HG03439 (cell line): ENCODE measurements at regions not wholly inside any gene's neighbourhood (a gene's known extent, or its start where the extent isn't known, plus 50 kb on each side); places are given as distances from the start of the nearest gene placed in this dataset.
"Not testable (repeated sequence)": the region's sequence is repeated elsewhere in the genome, so short reads cannot be mapped to it uniquely, and the experiment has no call there.

ENCODE experiments used
- ATAC-seq: cut with Tn5 transposase; IDR thresholded peaks from one replicate; pipeline ENCODE4 v1.9.1; 2021; ENCODE audit warnings: mild to moderate bottlenecking, moderate library complexity; ENCODE audit not compliant: unreplicated experiment

DNA sequence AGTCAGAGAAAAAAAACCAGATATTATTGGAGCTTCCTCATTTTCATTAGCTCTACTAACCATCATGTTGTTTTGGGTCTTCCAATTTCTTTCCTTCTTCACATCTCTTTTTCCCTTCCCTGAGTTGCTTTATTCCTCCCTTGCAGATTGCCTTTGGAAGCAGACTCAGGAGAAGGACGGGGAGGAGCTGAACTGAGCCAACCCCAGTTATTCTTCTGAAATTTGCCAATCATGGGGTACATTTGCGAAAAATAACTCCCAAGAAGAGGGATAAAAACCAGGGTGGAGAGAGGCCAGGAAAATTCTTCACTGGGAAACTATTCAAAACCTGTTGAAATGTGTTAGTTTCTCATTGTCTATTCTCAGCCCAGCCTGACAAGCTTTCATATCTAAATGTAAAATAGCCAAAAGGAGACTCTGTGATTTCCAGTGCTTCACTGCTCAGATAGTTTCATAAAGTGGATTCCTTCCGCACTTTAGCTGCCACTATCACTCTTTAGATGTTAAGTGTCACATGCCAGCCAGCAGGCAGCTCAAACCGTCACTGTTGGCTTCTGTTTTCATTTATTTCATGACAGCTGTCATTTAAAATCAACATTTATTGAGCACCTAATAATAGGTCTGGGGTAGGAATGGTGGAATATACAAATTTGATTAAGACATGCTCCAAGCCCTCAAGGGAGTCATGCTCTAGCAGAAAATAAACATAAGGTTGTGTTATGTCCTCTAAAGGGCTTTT lies 204.5 kb downstream of the SREK1 start:
- no peak for ATAC-seq

DNA sequence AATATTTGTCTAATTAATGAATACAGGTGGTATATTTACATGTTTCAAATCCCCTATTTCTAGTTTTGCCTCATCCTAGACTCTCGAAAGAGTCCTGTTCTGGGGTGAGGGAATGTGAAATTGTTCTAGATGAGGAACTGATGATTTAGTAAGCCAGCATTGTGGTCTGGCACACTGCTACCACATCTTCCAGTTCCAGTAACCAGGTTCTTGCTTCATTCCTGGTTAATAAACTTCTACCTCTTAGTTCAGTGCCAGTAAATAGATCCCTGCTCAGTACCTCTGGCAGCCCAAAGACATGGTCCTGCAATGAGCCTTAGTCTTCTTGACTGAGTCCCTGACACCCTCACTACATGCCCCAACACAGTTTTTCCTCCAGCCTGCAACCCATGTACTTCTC lies 207.7 kb downstream of the SREK1 start:
- ATAC-seq: no peak

DNA sequence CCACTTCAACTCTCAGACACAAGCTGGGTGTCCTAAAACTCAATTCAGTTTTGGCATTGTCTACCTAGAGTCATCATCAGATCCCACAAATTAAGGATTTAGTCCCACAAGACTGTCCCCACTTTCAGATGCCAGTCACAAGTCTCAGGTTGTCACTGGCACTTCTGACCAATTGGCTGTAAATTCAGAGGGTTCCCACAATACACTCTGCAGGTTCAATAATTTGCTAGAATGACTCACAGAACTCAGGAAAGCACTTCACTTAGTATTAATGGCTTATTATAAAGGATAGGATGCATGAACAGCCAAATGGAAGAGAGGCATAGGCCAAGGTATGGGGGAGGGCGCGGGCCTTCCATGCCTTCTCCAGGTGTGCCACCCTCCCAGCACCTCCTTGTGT lies 209.1 kb downstream of the SREK1 start:
- no peak for ATAC-seq

DNA sequence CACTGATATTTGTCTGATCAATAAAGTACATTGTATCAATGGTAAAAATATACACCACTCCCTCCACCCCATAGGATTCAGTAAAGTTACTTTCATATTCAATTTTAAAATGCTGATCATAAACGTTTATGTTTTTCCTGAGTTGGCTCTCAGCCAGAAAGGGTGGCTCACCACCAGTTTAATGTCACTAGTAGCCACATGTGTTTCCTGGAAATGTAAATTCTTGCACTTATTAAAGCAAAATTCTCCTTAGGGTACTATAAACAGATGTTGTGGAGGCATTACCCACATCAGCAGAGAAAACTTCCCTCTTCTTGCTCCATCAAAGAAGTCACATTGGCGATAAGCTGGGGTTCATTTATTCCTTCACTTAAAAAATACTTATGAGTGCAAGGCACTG lies 210.3 kb downstream of the SREK1 start:
- no peak for ATAC-seq

DNA sequence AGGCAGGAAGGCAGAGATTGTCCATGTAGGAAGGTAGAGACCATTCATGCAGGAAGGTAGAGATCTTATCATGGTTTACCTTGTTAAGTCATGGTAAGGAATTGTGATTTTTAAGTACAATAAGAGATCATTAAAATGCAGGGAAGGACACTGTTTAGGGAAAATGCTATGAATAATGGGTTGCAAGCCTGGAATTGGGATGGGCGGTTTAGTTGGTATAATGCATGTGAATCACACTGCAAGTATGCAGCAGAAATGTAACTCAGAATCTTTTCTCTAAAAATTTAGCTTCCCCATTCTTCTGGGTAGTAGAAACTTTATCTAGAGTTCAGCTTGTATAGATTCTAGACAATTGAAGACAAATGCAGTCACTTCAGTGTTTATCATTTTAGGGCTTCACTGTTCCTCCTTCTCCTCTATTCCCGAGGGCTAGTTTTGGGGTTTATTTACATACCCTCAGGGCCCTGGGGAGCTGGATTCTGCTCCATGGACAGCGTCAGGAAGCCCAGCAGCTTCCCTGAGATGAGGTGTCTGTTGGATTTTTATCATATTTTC lies 212.0 kb downstream of the SREK1 start:
- ATAC-seq: no peak

DNA sequence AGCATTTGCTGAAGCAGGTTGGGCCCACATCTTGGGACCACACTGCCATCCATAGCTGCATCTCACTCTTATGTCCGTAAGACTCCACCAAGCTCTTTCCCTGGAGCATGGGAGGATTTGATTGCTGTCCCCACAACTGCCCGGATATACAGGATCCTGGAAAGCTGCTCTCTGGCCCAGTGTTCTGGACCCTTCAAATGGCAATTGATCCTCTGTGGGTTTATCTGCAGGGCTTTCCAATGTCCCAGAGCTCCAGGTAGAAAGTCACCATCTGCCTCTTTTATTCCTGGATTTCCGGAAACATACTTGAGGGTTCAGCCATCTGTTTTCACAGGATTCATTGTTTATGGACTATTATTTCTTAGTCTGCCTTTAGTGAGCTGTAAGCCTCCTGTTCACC lies 214.6 kb downstream of the SREK1 start:
- ATAC-seq: no peak

DNA sequence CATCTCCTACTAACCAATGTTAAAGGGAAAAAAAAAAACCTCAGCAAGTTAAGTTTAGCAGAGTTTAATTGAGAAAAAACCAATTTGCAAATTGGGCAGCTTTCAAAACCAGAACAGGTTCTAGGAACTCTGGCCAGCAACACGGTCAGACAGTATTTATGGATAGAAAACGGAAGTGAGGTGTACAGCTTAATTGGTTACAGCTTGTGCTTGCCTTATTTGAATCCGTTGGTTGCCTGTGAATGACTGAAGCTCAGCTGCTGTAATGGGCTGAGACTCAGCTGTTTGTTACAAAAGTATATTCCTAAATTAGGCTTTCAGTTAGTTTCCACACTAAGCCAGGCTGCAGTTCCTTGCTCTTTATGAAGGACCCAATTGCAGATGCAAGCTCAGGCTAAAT lies 217.0 kb downstream of the SREK1 start:
- ATAC-seq: no peak

DNA sequence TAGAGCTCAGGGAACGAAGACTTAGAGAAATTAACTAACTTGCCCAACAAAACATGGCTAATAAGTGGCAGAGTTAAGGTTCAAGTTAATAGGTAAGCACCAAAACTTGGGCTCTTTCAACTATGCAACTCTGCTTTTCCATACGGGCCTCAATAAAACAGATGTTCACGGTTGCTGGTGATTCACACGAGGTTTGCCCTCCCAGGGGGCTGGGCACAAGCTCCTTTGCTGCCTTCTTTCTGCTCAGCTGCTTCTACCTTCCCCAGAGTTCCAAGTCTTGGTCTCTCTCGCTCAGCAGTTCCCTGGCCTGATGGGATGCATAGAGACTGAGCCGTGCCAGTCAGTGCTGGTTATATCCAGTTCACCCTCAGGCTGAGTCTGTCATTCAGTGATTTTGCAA lies 217.9 kb downstream of the SREK1 start:
- no peak for ATAC-seq

DNA sequence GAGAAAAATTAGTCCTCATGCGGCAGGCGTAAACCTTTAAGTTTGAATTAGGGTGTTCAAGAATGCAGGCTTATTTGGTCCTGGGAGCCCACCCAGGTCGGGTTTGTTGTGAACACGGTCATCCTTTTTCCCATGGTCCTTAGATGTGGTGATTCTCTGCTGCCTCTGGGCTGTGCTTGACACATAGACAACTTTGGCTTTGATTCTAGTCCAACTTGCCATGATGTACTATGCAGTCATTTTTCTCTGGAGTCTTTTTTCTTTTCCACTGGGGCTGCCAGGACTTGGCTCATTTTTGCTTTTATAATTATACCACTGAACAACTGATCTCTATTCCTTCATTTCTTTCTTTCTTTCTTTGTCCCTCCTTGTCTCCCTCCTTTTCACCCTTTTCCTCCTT lies 218.6 kb downstream of the SREK1 start:
- no peak for ATAC-seq

DNA sequence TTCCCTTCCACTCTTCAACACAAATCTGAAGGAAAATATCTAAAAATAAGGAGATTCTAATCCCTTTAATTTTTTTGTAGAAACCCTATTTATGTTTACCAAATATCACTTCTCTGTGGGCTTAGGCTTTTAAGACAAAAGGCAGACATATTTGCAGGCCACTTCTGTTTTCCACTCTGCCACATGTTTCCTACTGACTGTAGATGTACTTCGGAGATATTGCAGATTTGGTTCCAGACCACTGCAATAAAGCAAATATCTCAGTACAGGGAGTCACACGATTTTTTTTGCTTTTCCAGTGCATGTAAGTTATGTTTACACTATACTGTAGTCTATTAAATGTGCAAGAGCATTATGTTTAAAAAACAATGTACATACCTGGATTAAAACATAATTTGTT lies 219.0 kb downstream of the SREK1 start:
- ATAC-seq: no peak

DNA sequence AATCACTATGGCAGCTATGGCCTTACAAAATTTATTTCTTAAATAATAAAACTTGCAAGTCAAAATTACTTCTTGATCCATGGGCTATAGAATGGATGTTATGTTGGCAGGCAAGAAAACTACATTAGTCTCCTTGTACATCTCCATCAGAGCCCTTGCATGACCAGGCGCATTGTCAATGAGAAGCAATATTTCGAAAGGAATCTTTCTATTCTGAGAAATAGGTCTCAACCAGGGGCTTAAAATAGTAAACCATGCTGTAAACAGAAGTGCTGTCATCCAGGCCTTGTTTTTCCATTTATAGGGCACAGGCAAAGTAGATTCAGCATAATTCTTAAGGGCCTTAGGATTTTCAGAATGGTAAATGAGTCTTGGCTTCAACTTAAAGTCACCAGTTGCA lies 220.1 kb downstream of the SREK1 start:
- no peak for ATAC-seq

DNA sequence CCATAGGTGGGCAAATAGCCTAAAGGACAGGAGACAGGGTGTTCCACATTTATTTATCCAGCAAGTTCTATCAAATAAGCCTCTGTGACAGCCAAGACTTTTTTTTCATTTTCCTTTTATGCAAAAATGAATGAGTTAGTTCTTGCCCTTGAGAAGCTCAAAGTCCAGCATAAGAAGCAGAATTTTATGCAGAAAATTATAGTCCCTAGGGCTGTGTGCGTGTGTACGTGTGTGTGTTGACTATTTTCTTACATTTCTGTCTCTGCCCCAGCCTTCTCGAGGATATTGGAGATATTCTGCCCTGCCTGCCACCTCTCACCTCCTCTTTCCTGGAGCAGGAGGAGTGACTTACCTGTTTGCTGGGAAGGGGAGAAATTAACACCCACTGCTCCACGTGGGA lies 221.9 kb downstream of the SREK1 start:
- no peak for ATAC-seq

DNA sequence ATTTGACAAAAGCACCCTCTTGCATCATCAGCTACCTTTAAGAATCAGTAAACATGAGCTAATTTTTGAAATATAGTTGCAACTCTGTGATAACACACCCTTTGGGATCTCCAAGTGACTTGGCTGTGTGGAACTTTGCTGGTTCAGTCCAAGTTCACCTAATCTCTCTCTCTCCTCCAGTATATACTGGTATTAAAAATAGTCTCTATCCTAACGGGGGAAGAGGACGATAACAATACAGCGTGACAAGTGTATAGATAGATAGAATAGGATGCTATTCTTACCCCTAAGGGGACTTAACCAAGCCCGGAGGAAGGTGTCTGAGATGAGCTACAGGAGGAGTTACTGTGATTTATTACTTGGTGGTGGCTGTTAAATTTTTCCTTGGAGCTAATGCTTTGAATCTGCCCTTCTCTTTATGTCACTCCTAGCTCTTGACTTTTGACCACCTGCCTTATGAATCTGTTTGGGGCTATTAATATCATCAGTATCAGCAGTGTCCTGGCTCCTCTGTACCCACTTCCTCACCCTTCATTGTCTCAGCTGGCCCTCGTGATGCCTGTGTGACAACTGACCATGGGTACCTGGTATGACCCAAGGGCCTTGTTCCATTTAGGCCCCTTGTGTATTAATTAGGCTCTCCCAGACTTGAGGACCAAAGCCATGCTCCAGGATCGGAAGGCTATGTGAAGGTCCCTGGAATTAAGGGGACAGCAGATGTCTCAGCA lies 223.9 kb downstream of the SREK1 start:
- no peak for ATAC-seq

DNA sequence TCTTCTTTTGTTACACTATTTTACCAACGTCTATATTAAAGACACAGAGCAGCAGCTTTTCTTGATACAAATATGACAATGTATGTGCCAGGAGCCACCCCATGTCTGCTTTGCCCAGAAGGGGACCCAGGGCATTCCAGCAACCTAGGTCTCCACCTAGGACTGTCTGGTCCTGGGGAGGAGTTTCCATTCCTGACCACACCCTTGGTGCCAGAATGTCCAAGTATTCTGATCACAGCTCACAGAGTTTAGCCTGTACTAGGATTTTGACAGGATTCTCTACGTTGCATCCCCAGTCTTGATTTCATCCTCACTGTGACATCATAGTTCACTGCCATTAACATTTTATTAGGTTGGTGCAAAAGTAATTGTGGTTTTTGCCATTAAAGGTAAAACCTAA lies 224.7 kb downstream of the SREK1 start:
- ATAC-seq: no peak

DNA sequence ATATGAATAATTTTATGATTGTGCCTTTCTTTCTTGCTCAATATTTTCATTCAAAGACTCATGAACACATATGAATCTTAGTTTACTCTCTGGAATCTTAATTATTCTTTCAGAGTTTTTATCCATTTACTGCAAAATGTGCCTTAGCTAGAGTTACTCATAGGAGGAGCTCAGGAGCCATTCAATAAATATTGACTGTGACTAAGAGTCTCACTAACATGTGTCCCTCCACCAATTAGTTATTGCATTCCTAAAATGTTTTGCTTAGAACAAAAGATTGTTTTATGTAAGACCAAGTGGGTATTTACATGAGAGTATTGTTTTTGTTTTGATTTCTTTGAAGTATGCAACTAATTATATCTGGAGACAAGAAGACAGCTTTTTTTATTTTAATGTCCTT lies 218.4 kb upstream of the MAST4 start:
- ATAC-seq: no peak

DNA sequence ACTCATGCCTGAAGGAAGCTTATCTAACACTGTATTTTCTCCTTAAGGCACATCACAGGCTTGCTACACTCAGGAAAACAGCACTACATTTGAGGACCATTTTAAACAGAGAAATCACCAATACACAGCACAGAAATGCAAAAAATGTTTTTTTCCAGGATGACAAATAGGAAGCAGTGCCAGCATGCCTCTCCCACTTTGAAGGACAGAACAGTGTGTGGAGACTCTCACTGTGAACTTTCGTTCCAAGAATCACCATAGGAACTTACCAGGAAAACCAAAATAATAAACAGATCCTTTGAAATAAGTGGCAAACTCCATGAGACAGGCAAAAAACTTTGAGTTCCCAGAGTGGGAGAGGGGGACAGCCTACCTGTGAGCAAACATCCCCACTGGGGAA lies 217.8 kb upstream of the MAST4 start:
- no peak for ATAC-seq

DNA sequence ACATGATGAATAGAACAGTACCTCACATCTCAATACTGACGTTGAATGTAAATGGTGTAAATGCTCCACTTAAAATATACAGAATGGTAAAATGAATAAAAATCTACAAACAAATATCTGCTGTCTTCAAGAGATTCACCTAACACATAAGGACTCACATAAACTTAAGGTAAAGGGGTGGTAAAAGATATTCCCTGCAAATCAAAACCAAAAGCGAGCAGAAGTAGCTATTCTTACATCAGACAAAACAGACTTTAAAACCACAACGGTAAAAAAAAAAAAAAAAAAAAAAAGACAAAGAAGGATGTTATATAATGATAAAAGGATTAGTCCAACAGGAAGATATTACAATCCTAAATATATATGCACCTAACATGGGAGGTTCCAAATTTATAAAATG lies 214.0 kb upstream of the MAST4 start:
- ATAC-seq: no peak

DNA sequence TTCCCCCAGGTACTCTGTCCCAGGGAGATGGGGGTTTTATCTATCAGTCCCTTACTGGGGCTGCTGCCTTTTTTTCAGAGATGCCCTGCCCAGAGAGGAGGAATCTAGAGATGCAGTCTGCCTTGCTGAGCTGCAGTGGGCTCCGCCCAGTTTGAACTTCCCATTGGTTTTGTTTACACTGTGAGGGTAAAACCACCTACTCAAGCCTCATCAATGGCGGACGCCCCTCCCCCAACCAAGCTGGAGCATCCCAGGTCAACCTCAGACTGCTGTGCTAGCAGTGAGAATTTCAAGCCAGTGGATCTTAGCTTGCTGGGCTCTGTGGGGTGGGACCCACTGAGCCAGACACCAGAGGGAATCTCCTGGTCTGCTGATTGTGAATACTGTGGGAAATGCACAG lies 191.0 kb upstream of the MAST4 start:
- ATAC-seq: not testable (repeated sequence)

DNA sequence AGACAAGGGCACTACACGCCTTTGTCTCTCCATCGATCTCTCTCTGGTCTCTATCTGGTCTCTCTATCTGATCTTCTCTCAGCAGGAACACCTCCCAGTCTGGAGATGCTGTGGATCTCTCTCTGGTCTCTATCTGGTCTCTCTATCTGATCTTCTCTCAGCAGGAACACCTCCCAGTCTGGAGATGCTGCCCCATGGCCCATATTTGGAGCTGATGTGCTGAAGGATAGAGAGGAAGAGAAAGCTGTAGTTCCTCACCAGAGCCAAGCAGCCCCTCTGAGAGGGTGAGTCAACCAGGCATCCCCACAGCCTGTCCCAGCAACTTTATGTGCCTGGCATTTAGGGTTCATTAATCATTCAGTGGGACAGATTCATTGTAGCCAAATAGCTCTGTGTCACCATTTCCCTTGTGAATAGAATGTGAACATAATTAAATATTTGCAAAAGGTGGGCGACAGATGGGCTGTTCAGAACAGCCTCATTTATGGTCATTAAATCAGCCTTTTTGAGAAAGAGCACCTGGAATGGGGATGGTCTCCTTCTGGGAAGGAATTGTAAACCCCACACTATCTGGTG lies 189.3 kb upstream of the MAST4 start:
- no peak for ATAC-seq

DNA sequence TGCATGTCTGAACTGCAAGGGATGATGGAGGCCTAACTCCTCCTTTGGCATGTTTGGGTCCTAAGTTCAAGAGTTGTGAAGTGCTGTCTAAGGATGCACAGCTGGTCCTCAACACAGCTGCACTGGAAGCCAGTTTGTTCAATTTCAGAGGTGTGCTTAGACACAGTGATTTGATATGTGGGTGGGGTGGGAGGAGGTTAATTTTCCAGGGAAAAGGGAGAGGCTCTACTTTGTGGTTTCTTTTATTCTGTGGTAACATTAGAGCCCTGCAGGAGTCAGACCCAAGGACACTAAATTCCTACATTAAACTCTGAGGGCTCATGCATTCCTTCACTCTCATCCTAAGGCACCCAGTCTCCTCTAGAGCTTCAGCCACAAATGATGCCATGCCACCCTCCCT lies 188.4 kb upstream of the MAST4 start:
- no peak for ATAC-seq

DNA sequence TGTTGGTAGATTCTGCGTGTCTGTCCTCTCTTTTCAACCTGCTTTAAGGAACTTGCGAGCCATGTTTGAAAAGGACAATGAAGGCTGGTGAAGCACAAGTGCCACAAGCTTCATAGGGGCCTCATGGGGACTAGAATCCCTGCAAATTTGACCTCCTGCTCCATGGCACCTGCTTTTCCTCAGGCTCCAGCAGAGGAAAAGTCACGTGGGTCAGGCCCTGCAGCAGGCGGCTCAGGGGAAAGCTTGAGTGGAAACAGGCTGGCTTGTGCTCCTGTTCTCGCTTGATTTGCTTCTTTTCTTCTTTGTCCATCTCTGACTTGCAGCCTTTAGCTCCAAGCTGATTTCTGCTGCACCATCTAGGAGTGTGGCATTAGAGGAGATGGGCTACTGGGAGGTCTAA lies 187.6 kb upstream of the MAST4 start:
- ATAC-seq: no peak

DNA sequence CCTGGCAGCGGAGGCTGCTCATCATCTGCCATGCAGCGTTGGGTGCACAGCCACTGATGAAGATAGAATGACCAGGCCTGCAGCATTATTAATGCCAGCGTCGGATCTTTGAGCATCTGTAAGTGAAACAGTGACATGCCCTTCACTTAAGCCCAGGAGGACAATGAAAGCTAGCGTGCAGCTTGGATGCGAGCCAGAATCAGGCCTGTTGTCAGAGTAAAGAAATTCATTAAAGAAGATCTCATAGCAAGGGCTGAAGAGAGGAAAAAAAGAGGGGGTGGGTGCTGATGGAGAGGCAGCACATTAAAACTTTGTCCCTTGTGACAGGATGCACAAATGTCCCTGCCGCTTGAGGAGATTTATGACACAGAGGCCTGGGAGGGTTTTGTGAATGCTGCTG lies 186.1 kb upstream of the MAST4 start:
- ATAC-seq: no peak
